ENCODE measurements at regions not wholly inside any gene's neighbourhood (a gene's known extent, or its start where the extent isn't known, plus 50 kb on each side); places are given as distances from the start of the nearest gene placed in this dataset.

DNA sequence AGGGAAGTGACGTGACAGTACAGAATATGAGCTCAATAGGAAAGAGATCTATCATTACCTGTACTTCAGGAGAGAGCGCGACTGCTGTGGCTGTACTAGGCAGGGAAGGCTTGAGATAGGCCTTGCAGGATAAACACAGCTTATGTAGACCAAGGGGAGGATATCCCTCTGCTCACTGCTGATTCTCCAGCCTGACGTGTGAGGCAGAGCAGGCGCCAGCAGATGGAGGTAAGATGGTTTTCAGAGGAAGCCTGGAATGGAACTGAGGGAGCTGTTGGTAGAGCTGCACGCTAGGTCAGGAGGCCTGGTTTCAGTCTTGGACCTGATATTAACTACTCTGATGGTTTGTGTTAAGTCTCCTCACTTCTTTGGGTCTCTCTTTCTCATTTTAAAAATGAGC is 291.4 kb downstream of the YTHDC2 start:
- H3K4me3 ChIP-seq (ENCODE audit: low read depth, low read length, poor library complexity, severe bottlenecking): no peak overlapping the region
- H3K4me2 ChIP-seq (ENCODE audit: low read length): no peak overlapping the region
- H3K4me1 ChIP-seq (ENCODE audit: insufficient read depth, low read length, severe bottlenecking): no peaks in the 10 kb centered on the region
- no peaks in the 10 kb centered on the region for H3K79me2 ChIP-seq (ENCODE audit: insufficient read depth, low read length)
- H3F3A ChIP-seq (ENCODE audit: insufficient read depth, low read length): no peaks in the 10 kb centered on the region
- no peaks in the 10 kb centered on the region for H4K20me1 ChIP-seq (ENCODE audit: insufficient read depth, low read length)
- no peak for TF ChIP-seq EZH2 (IDR thresholded peaks at IDR 0.05; ENCODE audit: borderline replicate concordance, low read length)
- TF ChIP-seq, protein P1, sequence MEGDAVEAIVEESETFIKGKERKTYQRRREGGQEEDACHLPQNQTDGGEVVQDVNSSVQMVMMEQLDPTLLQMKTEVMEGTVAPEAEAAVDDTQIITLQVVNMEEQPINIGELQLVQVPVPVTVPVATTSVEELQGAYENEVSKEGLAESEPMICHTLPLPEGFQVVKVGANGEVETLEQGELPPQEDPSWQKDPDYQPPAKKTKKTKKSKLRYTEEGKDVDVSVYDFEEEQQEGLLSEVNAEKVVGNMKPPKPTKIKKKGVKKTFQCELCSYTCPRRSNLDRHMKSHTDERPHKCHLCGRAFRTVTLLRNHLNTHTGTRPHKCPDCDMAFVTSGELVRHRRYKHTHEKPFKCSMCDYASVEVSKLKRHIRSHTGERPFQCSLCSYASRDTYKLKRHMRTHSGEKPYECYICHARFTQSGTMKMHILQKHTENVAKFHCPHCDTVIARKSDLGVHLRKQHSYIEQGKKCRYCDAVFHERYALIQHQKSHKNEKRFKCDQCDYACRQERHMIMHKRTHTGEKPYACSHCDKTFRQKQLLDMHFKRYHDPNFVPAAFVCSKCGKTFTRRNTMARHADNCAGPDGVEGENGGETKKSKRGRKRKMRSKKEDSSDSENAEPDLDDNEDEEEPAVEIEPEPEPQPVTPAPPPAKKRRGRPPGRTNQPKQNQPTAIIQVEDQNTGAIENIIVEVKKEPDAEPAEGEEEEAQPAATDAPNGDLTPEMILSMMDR (IDR thresholded peaks at IDR 0.05; ENCODE audit: low read length): no peak
- H3K9me2 ChIP-seq (ENCODE audit: low read depth, low read length): no peaks in the 10 kb centered on the region
- H3K9me3 ChIP-seq (ENCODE audit: low read length): no peaks in the 10 kb centered on the region
- no peak overlapping the region for H2AFZ ChIP-seq (ENCODE audit: low read length)
- H3K27me3 ChIP-seq (ENCODE audit: insufficient read depth, low read length): no peaks in the 10 kb centered on the region; the same call in 1 of the 2 replicates
- no peaks in the 10 kb centered on the region for H3K36me3 ChIP-seq (ENCODE audit: insufficient read depth, low read length)
- H3K9ac ChIP-seq (ENCODE audit: low read length): no peak overlapping the region
- H3K27ac ChIP-seq (ENCODE audit: low read depth, low read length, poor library complexity, severe bottlenecking): no peak overlapping the region

DNA sequence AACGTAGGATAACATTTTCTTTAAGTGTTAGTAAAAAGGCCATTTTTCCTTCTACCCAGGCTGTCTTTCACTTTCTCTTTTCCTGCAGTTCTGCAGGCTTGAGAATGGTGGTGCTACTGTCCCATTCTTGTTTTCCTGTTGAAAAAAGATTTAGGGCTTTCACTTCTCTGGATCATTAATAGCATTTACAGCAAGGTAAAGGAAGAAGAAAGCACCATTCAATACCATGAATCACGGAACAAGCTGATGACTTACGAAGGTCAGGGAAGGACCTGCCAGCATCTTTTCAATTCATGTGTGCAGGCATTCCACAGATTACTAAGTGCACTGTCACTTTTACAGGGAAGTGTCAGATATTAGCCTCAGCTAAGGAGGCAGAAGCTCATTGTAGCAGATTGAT is 292.8 kb downstream of the YTHDC2 start:
- Histone ChIP-seq H3K36me3 (ENCODE audit: insufficient read depth, low read length) (no peaks in the 10 kb centered on the region), H3K27me3 (ENCODE audit: insufficient read depth, low read length) (no peaks in the 10 kb centered on the region; the same call in 1 of the 2 replicates), H4K20me1 (ENCODE audit: insufficient read depth, low read length) (no peaks in the 10 kb centered on the region), H3K4me1 (ENCODE audit: insufficient read depth, low read length, severe bottlenecking) (no peaks in the 10 kb centered on the region), H3K9me2 (ENCODE audit: low read depth, low read length) (no peaks in the 10 kb centered on the region), H3K4me3 (ENCODE audit: low read depth, low read length, poor library complexity, severe bottlenecking) (no peak overlapping the region), H3K4me2 (ENCODE audit: low read length) (no peak overlapping the region), H3K79me2 (ENCODE audit: insufficient read depth, low read length) (no peaks in the 10 kb centered on the region), H3K9me3 (ENCODE audit: low read length) (no peaks in the 10 kb centered on the region), H2AFZ (ENCODE audit: low read length) (no peak overlapping the region), H3K27ac (ENCODE audit: low read depth, low read length, poor library complexity, severe bottlenecking) (no peak overlapping the region), H3F3A (ENCODE audit: insufficient read depth, low read length) (no peaks in the 10 kb centered on the region), H3K9ac (ENCODE audit: low read length) (no peak overlapping the region)
- TF ChIP-seq EZH2 (IDR thresholded peaks at IDR 0.05; ENCODE audit: borderline replicate concordance, low read length): no peak
- TF ChIP-seq, protein P1 (IDR thresholded peaks at IDR 0.05; ENCODE audit: low read length): no peak

DNA sequence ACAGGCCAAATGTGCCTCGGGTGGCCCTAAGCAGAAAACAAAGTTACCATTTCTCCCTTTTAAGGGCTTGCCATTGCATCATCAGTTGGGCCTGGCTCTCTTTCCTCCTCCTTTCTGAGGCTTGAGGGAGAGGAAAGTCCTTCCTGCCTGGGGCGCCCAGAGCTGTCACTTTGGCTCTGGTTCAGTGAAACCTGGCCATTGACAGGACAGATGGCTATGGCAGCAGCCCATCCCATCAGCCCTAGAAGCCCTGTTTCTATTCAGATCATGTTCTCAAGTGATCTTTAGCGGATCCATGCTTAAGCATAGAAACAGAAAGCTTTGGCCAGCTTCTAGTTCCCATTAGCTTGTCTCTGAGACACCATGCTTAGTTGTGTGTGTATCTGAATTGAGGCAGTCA is 293.4 kb downstream of the YTHDC2 start:
- Histone ChIP-seq H3K36me3 (ENCODE audit: insufficient read depth, low read length) (no peaks in the 10 kb centered on the region), H2AFZ (ENCODE audit: low read length) (no peak overlapping the region)

More for the DNA sequence above, 293.4 kb downstream of the YTHDC2 start:
- H3K4me2 ChIP-seq (ENCODE audit: low read length): no peak overlapping the region
- H3K27me3 ChIP-seq (ENCODE audit: insufficient read depth, low read length): no peaks in the 10 kb centered on the region; the same call in 1 of the 2 replicates
- TF ChIP-seq EZH2 (IDR thresholded peaks at IDR 0.05; ENCODE audit: borderline replicate concordance, low read length): no peak
- TF ChIP-seq, protein P1 (IDR thresholded peaks at IDR 0.05; ENCODE audit: low read length): no peak
- H3F3A ChIP-seq (ENCODE audit: insufficient read depth, low read length): no peaks in the 10 kb centered on the region
- no peak overlapping the region for H3K4me3 ChIP-seq (ENCODE audit: low read depth, low read length, poor library complexity, severe bottlenecking)
- H3K27ac ChIP-seq (ENCODE audit: low read depth, low read length, poor library complexity, severe bottlenecking): no peak overlapping the region
- H3K9ac ChIP-seq (ENCODE audit: low read length): no peak overlapping the region
- H3K9me2 ChIP-seq (ENCODE audit: low read depth, low read length): no peaks in the 10 kb centered on the region
- H3K9me3 ChIP-seq (ENCODE audit: low read length): no peaks in the 10 kb centered on the region
- H3K79me2 ChIP-seq (ENCODE audit: insufficient read depth, low read length): no peaks in the 10 kb centered on the region
- H4K20me1 ChIP-seq (ENCODE audit: insufficient read depth, low read length): no peaks in the 10 kb centered on the region
- H3K4me1 ChIP-seq (ENCODE audit: insufficient read depth, low read length, severe bottlenecking): no peaks in the 10 kb centered on the region
